ENCODE measurements at regions not wholly inside any gene's neighbourhood (a gene's known extent, or its start where the extent isn't known, plus 50 kb on each side); places are given as distances from the start of the nearest gene placed in this dataset.

- no peak for DNase-seq
- no peaks in the 10 kb centered on the region for H3K9me3 ChIP-seq
- H3K27ac ChIP-seq = no peak overlapping the region
- no peaks in the 10 kb centered on the region for H3K27me3 ChIP-seq
- intact Hi-C loops (cut with DNase I) = no loop called here
- TF ChIP-seq CTCF (IDR thresholded peaks at IDR 0.05) (no peak), EP300 (IDR thresholded peaks at IDR 0.05) (no peak), POLR2A (IDR thresholded peaks at IDR 0.05) (no peak)
- 92 to 96% (median 93%) methylated on average over 10 of the region's 10 CpGs for WGBS, 3 donors
- no peaks in the 10 kb centered on the region for H3K4me1 ChIP-seq (ENCODE audit: insufficient read depth)
- no peaks in the 10 kb centered on the region for H3K36me3 ChIP-seq
- no peak overlapping the region for H3K4me3 ChIP-seq
Observed at GRCh38 chr7:67341153-67341768, 344.6 kb downstream of the TYW1 start.

DNA sequence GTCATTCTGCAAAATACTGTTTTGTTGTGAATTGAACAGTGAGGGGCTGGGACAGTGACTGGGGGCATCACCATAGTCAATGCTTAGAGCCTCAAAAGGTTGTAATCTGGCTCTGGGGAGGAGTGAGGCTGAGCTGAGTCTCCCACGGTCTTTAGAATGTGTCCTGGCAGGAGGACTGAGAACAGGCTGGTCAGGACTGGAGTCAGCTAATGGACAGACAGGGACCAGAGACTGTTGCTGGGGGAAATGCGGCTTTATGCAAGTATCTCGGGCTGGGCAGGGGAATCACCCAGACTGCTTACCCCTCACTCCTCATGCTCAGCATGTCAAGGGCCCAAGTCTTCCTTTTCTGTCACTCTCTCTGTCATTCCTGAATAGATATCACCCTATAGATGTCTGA lies 346.5 kb downstream of the TYW1 start:
- TF ChIP-seq POLR2A (IDR thresholded peaks at IDR 0.05) = no peak
- no peak for TF ChIP-seq EP300 (IDR thresholded peaks at IDR 0.05)
- TF ChIP-seq CTCF (IDR thresholded peaks at IDR 0.05) = no peak
- intact Hi-C loops (cut with DNase I) = no loop called here

DNA sequence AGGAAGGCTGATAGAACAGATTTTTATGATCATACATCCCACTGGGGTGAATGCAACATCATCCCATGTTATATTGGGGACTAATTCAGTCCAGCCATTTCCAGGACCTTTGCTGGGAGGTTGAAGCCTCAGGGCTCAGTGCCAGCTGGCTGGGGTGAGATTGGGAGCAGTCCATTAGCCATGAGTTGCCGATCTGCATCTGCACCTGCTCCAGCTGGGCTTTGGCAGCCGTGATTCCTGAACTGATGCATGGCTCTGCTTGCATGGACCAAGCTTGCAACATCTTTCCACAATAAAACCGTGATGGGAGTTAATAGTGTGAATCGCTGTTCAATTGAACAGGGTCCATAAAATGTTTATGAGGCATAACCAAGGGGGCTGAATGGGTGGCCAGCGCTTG lies 346.9 kb downstream of the TYW1 start:
- Histone ChIP-seq H3K27ac (no peak overlapping the region), H3K4me3 (no peak overlapping the region), H3K4me1 (ENCODE audit: insufficient read depth) (no peaks in the 10 kb centered on the region), H3K9me3 (no peaks in the 10 kb centered on the region), H3K27me3 (no peaks in the 10 kb centered on the region), H3K36me3 (no peaks in the 10 kb centered on the region)
- TF ChIP-seq CTCF (IDR thresholded peaks at IDR 0.05) (no peak), EP300 (IDR thresholded peaks at IDR 0.05) (no peak), POLR2A (IDR thresholded peaks at IDR 0.05) (no peak)
- WGBS, 3 donors = 69 to 76% (median 76%) methylated on average over 5 of the region's 5 CpGs
- no peak for DNase-seq
- intact Hi-C loops (cut with DNase I) = no loop called here

More for the DNA sequence above, 346.5 kb downstream of the TYW1 start:
- 73 to 80% (median 75%) methylated on average over 3 of the region's 3 CpGs for WGBS, 3 donors
- Histone ChIP-seq H3K36me3 (no peaks in the 10 kb centered on the region), H3K4me3 (no peak overlapping the region), H3K9me3 (no peaks in the 10 kb centered on the region), H3K27ac (no peak overlapping the region), H3K27me3 (no peaks in the 10 kb centered on the region), H3K4me1 (ENCODE audit: insufficient read depth) (no peaks in the 10 kb centered on the region)
- no peak for DNase-seq

DNA sequence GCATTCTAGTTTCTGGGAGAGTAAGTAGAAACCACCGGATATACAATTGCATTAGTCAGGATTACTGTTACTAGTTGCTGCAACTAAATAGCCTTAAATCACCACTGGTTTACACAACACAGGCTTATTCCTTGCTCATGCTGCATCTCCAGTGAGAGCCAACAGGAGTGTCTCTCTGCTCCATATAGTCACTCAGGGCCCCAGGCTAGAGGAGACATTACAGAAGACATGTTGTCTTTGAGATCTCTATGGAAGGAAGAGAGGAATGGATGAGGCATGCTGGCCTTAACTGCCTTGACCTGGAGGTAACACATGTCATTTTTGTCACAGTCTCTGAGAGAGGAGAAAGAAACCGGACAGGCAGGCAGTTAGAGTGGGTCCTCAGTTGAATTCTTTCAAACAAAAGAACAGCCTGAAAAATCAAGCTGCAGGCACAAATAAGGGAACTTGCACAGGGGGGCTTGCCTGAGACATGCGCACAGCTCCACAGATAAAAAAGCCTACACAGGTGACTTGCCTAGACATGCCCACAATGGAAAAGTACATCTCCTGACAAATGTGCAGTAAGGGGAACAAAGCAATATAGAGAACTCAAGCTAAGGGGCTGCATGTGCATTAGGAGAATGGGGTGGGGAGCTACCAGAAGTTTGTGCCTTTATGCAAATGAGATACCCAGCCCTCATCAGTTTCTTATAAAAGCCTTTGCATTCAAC lies 348.0 kb downstream of the TYW1 start:
- H3K4me3 ChIP-seq = no peak overlapping the region
- no peaks in the 10 kb centered on the region for H3K36me3 ChIP-seq
- no peak for TF ChIP-seq EP300 (IDR thresholded peaks at IDR 0.05)
- no peak for DNase-seq
- H3K27ac ChIP-seq = no peak overlapping the region
- intact Hi-C loops (cut with DNase I) = no loop called here
- no peaks in the 10 kb centered on the region for H3K9me3 ChIP-seq
- WGBS, 3 donors = 79 to 99% (median 82%) methylated on average over 3 of the region's 3 CpGs
- no peaks in the 10 kb centered on the region for H3K4me1 ChIP-seq (ENCODE audit: insufficient read depth)
- no peaks in the 10 kb centered on the region for H3K27me3 ChIP-seq

DNA sequence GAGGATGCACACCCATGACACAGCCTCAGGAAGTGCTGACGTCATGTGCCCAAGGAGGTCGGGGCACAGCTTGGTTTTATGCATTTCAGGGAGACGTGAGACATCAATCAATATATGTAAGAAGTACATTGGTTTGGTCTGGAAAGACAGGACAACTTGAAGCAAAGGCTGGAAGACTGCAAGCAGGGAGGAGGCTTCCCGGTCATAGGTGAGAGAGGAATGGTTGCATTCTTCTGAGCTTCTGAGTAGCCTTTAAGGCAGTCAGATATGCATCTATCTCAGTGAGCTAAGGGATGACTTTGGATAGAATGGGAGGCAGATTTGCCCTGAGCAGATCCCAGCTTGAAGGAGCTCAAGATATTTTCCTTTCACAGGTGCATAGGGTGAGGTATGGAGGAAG lies 349.5 kb downstream of the TYW1 start:
- DNase-seq = no peak
- TF ChIP-seq EP300 (IDR thresholded peaks at IDR 0.05) (no peak), POLR2A (IDR thresholded peaks at IDR 0.05) (no peak), CTCF (IDR thresholded peaks at IDR 0.05) (no peak)
- intact Hi-C loops (cut with DNase I) = no loop called here
- no peak overlapping the region for H3K4me3 ChIP-seq
- no peaks in the 10 kb centered on the region for H3K4me1 ChIP-seq (ENCODE audit: insufficient read depth)
- no peak overlapping the region for H3K27ac ChIP-seq
- H3K27me3 ChIP-seq = no peaks in the 10 kb centered on the region
- H3K36me3 ChIP-seq = no peaks in the 10 kb centered on the region
- no peaks in the 10 kb centered on the region for H3K9me3 ChIP-seq
- 61 to 81% (median 72%) methylated on average over 4 of the region's 4 CpGs for WGBS, 3 donors

Data from ovary (tissue), 7 donors.